Hypothalamus (tissue), 51 donors: ENCODE measurements at regions not wholly inside any gene's neighbourhood (a gene's known extent, or its start where the extent isn't known, plus 50 kb on each side); places are given as distances from the start of the nearest gene placed in this dataset.

Source experiments
- DNase-seq, 51 donors: peaks; one replicate each; lab custom pipeline; 2025; lab: John Stamatoyannopoulos, UW

DNA sequence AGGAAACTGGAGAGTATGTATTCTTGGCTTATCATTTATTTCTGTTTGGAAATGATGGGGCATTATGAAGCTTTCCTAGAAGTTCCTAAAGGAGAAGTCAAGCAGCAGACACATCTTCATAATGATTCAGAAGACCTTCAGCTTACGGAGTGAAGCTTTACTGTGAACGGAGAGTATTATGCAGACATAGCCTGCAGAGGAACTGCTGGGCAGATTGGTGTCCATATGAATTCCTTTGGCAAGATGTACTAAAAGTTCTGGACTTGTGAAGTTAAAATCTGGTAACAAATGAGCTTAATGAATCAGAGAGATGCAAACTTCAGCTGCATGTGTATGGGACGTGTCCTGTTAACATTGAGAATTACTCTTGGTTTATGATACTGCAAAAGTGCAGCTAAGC lies 60.1 kb downstream of the NABP1 start:
- no peak for DNase-seq

DNA sequence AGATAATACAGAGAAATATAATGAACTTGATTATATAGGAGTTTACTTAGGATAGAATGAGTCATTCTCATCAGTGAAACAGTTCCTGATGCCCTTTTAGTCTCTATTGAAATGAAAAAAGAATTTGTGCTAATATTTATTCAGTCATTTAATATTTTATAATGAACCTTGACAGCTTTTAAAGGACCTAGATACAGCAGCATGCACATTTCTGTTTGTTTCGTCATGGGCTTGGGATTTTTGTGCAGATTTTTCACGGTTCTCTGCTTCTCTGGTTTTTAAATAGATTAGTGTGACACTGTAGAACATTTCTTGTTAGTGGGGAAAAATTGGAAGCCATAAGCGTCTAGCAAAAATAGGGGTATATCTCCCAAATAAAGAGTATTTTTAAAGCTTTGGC lies 60.7 kb downstream of the NABP1 start:
- DNase-seq: no peak

DNA sequence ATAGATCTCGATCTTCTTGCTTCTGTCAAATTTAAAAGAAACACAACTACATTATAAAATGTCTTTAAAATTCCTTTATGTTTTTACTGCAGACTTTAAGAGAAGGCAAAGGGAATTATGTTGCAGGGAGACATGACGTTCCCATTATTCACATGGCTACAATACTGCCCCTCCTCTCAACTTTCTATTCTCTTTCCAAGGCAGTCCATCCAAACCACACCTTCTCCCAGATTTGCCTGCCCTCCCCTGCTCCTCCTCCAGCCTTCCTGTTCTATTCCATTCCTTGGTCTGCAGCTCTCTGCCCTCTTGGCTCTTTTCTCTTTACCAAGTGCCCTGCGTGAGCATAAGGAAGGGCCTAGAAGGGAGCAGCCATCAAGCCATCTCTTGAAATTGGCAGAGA lies 61.3 kb downstream of the NABP1 start:
- no peak for DNase-seq

DNA sequence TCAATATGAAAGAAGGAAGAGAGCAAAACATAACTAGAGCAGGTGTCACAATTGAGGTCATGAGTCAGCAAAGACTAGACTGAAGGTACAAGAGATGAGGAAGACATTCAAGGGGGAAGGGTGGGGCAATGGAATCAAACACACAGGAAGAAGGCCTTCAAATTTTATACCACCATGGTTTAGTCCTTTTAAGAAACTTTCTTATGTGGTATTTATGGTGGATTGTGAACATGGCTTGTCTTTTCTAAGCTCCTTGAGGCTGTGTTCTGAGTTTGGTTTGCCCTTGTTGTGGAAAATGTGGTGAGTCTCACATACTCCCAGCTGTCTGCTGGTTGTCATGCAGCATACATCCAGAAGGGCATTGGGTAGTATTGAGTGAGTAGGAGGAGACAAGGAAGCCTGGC lies 62.1 kb downstream of the NABP1 start:
- no peak for DNase-seq

DNA sequence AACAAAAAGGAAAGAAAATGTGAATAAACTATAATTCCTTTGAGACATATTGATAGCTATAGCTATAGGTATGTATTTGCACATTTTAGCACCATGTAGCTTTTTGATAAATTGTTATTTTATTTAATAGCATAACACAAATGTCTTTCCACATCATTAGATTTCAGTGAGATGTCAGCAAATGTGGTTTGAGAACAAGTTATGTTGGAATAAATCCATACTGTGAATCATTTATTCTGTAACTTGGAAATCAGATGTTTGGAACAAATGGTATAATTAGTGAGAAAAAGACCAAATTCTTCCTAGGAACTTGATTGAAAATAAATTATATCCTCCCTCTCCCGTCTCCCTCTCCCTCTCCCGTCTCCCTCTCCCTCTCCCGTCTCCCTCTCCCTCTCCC lies 62.8 kb downstream of the NABP1 start:
- no peak for DNase-seq

DNA sequence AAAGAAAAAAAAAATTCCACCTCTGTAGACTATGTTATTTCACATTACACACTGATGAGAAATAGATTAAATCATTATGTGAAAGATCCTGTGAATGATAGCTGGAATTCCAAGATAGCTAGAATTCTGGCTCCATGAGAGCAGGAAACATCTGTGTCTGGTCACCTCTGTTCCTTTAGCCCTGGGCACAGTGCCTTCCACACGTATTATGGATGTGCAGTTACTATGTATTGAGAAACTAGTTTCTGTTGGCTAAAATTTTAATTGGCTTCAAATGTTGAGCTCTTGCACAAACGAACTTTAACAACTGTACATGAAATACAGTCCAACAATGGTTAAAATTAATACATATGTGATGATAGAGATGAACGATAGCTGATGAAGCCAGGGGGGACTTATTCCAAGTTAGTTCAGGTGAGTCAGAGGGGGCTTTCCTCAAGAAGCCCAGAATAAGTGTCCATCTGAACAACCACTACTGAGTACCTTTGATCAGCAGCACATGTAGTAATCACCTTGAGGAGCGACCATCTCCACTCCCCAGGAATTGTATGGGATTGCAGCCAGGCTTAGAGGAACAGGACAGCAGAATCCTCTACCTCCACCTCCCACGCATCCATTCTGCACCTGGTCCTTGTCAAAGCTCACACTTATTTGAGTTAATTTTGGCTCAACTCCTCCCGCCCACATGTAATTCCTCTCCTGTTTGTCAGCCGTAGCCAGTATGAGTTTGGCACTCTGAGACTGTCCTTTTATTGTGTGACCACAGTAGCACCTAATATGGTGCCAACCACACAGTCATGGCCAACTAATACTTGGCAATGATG lies 68.6 kb downstream of the NABP1 start:
- no peak for DNase-seq

DNA sequence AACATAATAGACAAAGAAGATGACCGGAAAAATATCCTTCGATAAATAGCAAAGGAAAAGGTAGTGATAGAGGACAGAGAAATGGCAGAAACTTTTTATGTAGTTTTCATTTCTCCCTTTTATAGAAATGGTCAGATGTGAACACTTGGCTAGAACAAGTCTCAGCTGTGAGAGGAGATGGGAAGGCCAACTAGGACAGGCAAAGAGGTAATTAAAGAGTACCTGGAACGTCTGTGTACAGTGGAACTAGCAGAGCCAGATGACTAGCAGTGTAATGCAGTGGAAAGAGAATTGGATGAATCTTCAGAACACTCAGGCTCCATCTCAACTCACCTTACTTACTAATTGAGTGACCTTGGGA lies 69.2 kb downstream of the NABP1 start:
- DNase-seq: no peak

DNA sequence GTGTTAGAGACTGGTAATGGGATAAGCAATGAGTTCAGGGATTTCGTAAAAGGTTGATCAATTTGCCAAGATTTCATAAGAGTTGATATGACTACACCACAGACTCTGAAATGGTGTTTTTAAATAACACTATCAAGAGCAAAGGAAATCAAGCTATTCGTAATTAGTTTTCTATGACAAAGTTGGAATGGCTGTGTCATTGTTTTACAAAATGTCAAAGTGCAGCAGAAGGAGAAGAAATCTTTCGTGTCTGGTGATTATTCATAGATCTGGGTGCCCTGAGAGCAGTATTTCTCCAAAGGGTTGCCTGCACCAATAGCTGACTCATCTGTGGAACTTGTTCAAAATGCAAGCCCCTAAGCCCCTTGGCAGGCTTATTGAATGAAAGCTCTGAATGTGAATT lies 70.1 kb downstream of the NABP1 start:
- DNase-seq: no peak

DNA sequence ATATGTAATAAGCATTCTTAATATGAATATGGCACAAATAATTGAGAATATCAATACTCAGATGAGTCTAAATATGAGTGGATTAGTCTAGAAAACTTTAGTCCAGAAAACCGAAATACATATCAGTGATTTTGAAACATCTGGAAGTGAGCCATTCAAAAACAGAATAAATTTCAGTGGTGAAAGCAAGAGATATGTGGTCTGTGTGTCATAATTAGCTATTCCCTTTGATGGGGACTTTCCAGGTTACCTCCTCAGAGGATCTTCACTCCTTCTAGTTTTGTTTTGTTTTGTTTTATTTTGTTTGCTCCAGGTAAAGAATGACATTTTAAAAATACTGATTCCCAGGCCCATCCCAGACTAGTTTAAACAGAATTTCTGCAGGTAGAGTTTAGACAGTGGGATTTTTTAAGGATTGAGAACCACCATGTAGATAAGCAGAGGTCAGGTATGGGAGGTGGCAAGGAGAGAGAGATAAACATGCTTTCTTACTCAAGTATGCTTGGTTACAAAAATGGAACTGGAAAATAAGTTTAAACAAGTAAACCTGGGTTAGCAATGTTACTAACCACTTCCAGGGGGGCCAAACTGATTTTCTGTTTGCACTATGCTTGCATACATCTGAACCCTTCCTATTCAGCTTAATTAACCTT lies 70.7 kb downstream of the NABP1 start:
- no peak for DNase-seq

DNA sequence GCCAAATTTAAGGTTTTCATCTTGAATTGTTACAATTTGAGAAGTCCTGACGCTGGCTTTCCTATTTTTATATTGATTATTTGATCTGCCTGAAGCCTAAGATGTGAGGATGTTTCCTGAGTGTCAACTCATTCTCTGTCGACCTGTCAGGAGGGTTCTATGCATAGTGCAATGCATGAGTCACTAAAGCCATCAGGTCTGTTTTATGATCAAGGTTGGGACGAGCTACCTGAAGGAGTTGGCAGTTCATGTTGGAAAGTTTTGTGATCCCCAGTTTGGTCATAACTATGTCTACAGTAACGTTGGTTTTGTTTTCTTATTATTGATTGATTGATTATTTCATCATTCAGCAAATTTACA lies 71.2 kb downstream of the NABP1 start:
- DNase-seq: no peak

DNA sequence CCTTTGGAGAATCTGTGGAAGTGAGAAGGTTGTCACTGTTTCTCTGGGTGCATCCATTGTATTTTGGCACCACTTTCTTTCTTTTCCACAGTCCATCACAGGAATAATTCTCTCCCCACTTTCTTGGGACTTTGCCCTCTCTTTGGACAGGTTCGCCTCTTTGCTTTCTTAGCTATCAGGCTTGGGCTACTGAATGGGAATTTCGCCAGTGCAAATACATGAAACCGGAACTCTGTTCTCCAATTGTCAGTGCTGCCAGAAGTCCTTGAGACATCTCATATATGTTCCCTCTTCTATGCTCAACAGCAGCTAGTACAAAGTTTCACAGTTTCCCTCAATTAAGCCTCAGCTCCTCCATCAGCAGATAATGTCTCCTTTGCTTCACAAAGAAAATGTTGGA lies 76.2 kb downstream of the NABP1 start:
- DNase-seq: no peak

DNA sequence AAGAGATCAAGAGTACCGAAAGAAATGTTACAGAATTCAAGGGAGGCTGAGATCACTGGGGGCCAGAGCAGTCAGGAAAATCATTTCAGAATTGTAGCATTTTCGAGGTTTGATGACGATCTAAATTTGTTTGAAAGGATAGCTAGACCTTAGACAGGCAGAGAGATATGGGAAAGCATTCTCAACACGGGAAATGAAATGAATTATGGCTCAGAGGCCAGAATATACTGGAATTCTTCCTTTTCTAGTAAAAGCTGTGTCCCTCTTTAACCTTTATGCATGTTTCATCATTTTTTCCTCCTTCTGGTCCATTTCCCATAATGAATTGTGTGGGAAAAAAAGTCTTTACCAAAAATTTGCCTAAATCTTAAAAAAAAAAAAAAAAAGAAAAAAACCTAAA lies 78.8 kb downstream of the NABP1 start:
- no peak for DNase-seq

DNA sequence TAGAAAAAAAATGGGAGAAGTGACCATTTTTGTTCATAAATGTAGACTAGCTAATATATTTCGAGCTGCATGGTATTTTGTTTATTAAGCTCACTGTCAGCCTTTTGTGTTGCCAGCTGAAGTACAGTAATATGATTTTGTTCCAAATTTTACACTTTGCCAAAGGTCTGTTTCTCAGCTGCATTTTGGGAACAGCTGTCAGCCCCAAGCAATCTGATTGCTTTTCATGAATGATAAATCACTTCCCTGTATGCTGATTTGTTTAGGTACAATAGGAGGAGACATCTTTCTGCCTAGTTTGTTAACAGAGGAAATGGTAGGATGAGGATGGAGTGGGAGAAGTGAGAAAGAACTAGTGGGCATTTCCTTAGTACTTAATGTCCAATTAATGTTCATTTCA lies 79.3 kb downstream of the NABP1 start:
- no peak for DNase-seq

DNA sequence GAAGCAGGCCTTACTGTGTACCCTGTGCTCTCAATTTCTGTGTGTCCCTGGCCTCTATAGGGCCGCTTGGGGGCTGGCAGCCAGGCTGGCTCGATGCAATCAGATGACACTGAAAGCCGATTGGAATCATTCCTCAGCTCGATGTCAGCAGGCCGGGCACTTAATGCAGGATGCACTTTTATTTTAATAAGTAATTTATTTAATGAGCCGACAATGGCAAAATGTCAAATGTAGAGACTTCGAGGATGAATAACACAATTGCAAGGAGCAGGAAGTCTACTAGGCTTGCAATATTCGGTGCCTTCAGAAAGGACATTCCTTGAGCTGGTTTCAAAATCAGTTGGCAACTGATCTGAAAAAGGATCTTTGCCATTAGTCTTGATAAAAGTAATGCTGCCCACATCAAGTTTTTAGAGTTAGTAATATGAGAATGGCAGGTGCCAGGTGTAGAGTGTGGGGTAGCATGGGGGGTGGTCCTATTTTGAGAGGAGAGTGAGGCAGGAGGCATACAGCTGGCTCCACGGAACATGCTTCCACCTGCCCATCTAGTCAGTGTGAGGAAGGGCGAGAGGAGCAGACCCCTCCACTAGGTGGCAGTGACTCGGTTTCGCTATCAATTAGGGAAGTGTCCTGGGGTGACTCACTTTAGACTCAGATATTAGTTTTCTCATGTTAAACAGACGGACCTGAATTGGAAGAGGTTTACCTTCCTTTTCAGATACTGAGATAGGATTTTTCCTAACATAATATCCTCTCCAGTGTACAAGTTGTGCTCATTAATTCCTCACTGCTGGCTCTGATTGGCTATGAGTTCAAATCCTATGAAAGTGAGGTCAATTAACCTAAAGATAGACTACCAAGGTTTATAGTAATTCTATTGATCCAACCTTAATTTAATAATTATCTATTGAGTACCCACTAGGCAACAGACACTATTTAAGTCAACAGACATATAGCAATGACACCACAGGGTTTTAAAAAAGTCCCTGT lies 80.9 kb downstream of the NABP1 start:
- DNase-seq: peak in 6 of 51 donors; percentile 0 to 11 (median 1)

DNA sequence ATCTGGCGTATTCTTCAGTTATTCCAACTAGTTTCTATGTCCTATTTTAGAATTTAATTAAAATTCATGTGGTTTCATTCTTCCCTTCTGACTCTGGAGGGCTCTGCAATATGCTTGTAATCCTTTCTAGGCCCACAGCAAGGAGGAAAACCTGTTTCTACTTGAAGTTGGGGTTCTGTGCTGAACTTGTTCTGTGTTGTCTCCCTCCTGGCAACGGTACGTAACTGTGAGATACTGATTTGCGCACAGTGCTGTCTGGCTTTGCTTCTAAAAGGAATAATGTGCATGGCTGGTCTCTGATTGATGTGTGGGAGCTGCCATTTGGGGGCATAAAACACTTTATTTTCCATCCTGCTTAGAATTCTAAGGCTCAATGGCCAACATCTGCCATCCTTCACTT lies 81.7 kb downstream of the NABP1 start:
- no peak for DNase-seq

DNA sequence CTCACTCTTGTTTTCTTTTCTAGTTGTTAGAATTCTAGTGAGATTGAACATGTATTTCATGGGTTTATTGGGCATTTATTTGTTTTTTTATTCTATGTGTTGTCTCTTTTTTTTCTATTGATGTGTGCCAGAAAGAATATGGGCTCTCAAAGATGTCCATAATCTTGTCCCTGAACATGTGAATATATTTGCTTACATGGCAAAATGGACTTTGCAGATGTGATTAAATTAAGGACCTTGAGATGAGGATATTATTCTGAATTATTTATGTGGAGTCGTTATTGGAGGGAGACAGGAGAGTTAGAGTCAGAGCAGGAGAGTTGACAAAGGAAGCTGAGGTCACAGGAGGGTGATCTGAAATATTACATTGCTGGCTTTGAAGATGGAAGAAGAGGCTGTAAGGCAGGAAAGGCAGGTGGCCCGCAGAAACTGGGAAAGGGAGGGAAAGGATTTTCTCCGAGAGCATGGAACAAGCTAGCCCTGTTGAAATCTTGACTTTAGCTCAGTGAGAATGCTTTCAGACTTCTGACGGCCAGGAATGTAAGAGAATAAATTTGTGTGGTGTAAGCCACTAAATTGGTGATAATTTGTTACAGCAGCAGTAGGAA lies 82.8 kb downstream of the NABP1 start:
- no peak for DNase-seq

DNA sequence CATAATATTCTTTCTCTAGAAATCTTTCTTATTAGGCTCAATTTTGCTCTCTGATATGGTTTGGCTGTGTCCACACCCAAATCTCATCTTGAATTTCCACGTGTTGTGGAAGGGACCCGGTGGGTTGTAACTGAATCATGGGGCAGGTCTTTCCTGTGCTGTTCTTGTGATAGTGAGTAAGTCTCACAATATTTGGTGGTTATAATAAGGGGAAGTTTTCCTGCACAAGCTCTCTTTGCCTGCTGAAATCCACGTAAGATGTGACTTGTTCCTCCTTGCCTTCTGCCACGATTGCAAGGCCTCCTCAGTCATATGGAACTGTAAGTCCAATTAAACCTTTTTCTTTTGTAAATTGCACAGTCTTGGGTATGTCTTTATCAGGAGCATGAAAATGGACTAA lies 73.8 kb downstream of the CAVIN2 start:
- DNase-seq: no peak

DNA sequence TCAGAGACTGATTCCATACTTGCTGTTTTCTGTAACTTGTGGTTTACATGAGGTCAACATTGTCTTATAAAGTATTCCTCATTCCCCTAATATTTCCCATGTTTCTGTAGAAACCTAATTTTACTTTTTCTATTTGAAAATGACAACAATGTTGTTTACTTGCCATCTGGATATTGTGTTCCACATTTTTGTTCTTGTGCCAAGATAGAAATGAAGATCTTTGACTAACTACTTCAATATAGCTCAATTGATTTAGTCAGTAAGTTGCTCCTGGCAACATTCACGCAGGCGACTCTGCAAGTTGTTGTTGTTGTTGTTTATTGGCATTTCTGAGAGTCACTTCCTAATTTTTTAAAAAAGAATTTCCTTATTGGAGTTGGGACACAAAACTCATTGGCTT lies 69.5 kb downstream of the CAVIN2 start:
- no peak for DNase-seq

DNA sequence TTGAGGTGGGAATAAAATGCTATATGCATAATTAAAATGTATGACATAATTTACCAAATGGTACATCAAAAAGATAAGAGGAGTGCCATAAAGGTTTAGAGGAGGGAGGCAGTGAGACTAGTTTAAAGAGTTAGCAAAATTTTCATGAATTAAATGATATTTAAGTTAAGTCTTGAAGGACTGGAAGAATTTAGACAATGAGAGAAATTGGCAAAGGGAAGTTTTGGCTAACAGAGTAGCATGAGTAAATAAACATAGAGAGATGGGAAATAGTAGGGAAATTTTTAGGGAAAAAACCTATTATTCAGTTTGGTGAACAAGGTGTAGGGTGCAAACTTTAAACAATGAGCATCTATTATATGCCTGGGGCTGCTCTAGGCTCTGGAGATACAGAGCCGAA lies 68.8 kb downstream of the CAVIN2 start:
- DNase-seq: no peak

DNA sequence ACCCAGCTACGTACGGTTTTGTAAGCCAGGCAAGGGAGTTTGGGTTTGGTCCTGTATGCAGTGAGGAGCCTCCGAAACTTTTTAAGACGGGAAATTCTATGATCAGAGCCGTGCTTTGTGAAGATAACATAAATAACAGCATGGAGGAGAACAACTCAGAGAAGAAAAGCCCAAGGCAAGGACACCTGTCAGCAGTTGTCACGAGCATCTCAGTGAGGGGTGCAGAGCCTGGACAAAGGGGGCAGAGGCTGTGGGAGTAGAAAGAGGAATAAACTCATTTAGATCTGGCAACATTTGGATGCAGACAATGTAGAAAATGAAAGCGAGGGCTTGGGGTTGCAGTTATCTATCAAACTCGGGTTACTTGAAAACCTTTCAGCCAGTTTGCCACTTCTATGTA lies 64.5 kb downstream of the CAVIN2 start:
- no peak for DNase-seq

DNA sequence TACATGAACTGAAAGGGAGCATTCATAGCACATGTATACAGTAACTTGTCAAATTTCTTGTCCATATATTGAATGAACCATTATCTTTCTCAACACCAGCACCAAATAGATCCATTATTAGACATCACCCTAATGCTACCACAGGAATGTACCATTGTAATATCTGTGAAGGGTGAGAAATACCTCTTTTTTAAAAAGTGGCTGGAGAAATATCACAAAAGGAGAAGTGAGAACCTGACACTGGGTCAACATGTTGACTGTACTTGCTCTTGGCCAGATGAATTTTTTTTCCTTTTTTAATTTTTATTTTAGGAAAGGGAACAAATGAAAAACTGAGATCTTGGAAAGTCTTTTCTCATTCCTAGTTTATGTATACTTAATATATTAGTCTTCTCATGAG lies 63.5 kb downstream of the CAVIN2 start:
- DNase-seq: no peak
